Glutamatergic neuron (in vitro differentiated cells): ENCODE measurements at regions not wholly inside any gene's neighbourhood (a gene's known extent, or its start where the extent isn't known, plus 50 kb on each side); places are given as distances from the start of the nearest gene placed in this dataset.

ENCODE experiments used
- DNase-seq: peaks from one replicate; pipeline ENCODE4 v3.0.0; 2022
- H3K27ac Mint-ChIP-seq: one replicate; pipeline ENCODE4 v1.8.0; 2020; ENCODE audit warnings: mild to moderate bottlenecking, mixed read lengths, inconsistent platforms; ENCODE audit not compliant: unreplicated experiment
- H3K27me3 Mint-ChIP-seq: one replicate; pipeline ENCODE4 v1.8.0; 2020; ENCODE audit warnings: mild to moderate bottlenecking, moderate library complexity, mixed read lengths, inconsistent platforms; ENCODE audit not compliant: unreplicated experiment
- H3K36me3 Mint-ChIP-seq: one replicate; pipeline ENCODE4 v1.8.0; 2020; ENCODE audit warnings: mild to moderate bottlenecking, mixed read lengths, inconsistent platforms; ENCODE audit not compliant: unreplicated experiment
- H3K4me1 Mint-ChIP-seq: one replicate; pipeline ENCODE4 v1.8.0; 2020; ENCODE audit warnings: mild to moderate bottlenecking, low read depth, mixed read lengths, inconsistent platforms; ENCODE audit not compliant: unreplicated experiment
- H3K4me3 Mint-ChIP-seq: one replicate; pipeline ENCODE4 v1.8.0; 2020; ENCODE audit warnings: mild to moderate bottlenecking, mixed read lengths, inconsistent platforms; ENCODE audit not compliant: unreplicated experiment
- H3K9me3 Mint-ChIP-seq: one replicate; pipeline ENCODE4 v1.8.0; 2020; ENCODE audit warnings: mild to moderate bottlenecking, moderate library complexity, mixed read lengths, inconsistent platforms; ENCODE audit not compliant: unreplicated experiment
- TF ChIP-seq, protein P1 (sequence below): fragments of 200-600 bp; sonication (generic); IDR thresholded peaks from one replicate; pipeline ENCODE4 v1.5.0; 2021; ENCODE audit not compliant: partially characterized antibody, unreplicated experiment

DNA sequence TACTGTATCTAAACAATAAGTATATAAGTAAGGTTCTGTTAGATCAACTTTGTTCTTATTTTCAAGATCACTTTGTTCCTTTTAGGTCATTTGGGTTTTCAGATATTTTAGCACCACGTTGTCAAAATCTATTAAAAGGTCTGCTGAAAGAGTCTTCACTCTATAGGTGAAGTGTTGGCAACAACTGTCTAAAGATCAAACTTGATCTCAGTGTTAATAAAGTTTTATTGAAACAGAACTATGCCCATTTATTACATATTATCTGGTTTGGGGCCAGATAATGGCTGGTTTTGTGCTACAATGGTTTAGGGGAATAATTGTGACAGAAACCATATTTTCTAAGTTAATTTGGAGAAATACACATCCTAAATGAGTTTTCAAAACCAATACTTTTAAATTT, 478.9 kb upstream of the GRM3 start:
- Mint-ChIP-seq H3K4me1 (peaks cover 21% of the 10 kb centered on the region), H3K36me3 (no peaks in the 10 kb centered on the region), H3K27me3 (peaks cover 8% of the 10 kb centered on the region), H3K9me3 (peaks cover 14% of the 10 kb centered on the region), H3K27ac (no peak overlapping the region), H3K4me3 (no peak overlapping the region)
- DNase-seq: no peak
- TF ChIP-seq, protein P1, sequence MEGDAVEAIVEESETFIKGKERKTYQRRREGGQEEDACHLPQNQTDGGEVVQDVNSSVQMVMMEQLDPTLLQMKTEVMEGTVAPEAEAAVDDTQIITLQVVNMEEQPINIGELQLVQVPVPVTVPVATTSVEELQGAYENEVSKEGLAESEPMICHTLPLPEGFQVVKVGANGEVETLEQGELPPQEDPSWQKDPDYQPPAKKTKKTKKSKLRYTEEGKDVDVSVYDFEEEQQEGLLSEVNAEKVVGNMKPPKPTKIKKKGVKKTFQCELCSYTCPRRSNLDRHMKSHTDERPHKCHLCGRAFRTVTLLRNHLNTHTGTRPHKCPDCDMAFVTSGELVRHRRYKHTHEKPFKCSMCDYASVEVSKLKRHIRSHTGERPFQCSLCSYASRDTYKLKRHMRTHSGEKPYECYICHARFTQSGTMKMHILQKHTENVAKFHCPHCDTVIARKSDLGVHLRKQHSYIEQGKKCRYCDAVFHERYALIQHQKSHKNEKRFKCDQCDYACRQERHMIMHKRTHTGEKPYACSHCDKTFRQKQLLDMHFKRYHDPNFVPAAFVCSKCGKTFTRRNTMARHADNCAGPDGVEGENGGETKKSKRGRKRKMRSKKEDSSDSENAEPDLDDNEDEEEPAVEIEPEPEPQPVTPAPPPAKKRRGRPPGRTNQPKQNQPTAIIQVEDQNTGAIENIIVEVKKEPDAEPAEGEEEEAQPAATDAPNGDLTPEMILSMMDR: no peak

DNA sequence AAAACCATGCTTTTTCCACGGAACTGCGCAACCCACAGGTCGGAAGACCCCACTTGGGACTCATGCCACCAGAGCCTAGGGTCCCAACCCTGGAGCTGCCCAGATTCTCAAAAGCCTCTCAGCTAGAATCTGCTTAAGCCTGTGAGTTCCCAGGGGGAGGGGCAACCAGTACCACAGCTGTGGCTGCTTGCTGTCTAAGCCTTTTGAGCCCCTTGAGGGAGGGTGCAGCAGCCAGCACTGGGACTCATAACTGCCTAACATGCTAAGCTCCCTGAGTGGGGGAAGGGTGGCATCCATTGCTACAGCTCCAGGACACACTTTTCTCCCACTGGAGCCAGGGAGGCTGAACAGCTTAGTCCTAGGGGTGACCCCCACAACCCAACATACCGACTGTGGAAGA, 485.6 kb upstream of the GRM3 start:
- peaks cover 13% of the 10 kb centered on the region for H3K9me3 Mint-ChIP-seq
- H3K36me3 Mint-ChIP-seq: no peaks in the 10 kb centered on the region
- H3K27ac Mint-ChIP-seq: no peak overlapping the region
- TF ChIP-seq, protein P1: no peak
- peaks cover 12% of the 10 kb centered on the region for H3K4me1 Mint-ChIP-seq
- DNase-seq: peak; percentile 17
- H3K4me3 Mint-ChIP-seq: no peak overlapping the region
- H3K27me3 Mint-ChIP-seq: peaks cover 6% of the 10 kb centered on the region

DNA sequence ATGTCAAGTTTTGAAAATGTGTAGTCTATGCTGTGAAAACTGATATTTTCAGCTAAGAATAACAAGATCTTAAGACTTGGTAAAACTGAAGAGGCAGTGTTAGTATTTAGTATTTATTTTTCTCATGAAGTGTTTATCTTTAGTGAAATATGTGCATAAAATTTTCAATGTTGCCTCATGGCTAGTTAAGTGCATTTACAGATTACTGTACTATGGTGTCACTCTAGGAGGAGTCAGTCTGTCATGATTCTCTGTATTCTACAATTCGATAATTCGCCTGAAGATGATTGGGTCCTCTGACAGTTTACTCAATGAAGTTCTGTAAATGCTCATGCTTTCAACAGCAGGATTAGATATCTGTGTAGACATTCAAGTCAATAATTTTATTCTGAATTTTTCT, 488.1 kb upstream of the GRM3 start:
- peaks cover 3% of the 10 kb centered on the region for H3K9me3 Mint-ChIP-seq
- H3K27me3 Mint-ChIP-seq: no peaks in the 10 kb centered on the region
- H3K4me1 Mint-ChIP-seq: peaks cover 2% of the 10 kb centered on the region
- no peak for DNase-seq
- TF ChIP-seq, protein P1: no peak
- H3K36me3 Mint-ChIP-seq: no peaks in the 10 kb centered on the region
- H3K4me3 Mint-ChIP-seq: no peak overlapping the region
- no peak overlapping the region for H3K27ac Mint-ChIP-seq

DNA sequence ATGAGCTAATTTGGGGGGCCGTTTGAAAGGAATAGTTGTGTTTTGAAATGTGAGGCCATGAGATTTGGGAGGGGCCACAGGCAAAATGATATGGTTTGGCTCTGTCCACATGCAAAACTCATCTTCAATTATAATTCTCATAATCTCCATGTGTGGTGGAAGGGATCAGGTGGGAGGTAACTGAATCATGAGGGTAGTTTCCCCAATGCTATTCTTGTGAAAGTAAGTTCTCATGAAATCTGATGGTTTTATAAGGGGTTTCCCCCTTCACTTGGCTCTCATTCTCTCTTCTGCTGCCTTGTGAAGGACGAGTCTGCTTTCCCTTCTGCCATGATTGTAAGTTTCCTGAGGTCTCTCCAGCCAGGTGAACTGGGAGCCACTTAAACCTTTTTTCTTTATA, 490.8 kb upstream of the GRM3 start:
- Mint-ChIP-seq H3K27ac (no peak overlapping the region), H3K4me3 (no peak overlapping the region), H3K4me1 (peaks cover 1% of the 10 kb centered on the region), H3K9me3 (no peaks in the 10 kb centered on the region), H3K36me3 (no peaks in the 10 kb centered on the region), H3K27me3 (peaks cover under 1% of the 10 kb centered on the region)
- no peak for DNase-seq
- TF ChIP-seq, protein P1: no peak

DNA sequence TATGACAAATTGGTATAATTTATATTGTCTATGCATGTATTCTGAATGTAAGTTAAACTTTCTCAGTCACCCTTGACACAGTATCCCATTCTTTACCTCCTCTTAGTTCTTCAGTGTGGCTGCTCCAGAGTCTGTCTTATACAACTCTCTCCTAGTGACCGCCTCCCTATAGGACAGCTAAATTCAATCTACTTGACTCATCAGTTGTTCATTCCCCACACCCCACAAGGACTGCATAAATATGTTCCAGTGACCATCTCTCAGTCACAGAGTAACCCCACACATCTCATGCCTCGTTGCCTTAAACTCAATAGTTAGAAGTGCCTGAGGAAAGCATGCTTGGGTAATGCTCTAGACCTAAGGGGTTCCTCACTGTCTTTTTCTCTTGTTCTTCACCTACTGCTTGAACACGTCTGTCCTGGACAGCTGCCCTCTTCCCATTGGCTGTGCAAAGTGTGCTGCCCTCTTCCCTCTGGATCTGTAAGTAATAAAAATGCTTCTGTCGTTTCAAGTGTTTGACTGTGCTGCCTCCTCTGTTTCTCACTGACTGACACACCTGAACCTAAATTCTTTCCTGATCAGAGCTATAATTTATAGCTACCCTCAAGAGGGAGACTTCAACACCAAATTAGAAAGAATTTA, 494.6 kb upstream of the GRM3 start:
- no peaks in the 10 kb centered on the region for H3K4me1 Mint-ChIP-seq
- no peaks in the 10 kb centered on the region for H3K36me3 Mint-ChIP-seq
- no peak overlapping the region for H3K27ac Mint-ChIP-seq
- DNase-seq: no peak
- H3K4me3 Mint-ChIP-seq: no peak overlapping the region
- no peaks in the 10 kb centered on the region for H3K9me3 Mint-ChIP-seq
- TF ChIP-seq, protein P1: no peak
- H3K27me3 Mint-ChIP-seq: peaks cover 2% of the 10 kb centered on the region
